ENCODE measurements at regions not wholly inside any gene's neighbourhood (a gene's known extent, or its start where the extent isn't known, plus 50 kb on each side); places are given as distances from the start of the nearest gene placed in this dataset.

DNA sequence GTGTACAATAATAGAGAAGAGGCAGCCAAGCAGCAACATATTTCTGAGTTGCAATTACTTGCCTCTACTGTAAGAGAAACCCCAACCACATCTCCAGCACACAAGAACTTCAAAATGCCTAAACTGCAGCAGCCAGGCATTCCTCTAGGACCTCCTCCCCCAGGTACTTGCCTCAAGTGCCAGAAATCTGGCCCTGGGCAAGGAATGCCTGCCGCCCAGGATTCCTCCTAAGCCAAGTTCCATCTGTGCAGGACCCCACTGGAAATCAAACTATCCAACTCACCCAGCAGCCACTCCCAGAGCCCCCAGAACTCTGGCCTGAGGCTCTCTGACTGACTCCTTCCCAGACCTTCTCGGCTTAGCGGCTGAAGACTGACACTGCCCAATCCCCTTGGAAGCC is 336.8 kb upstream of the RGMB start:
- no peaks in the 10 kb centered on the region for H3K27me3 ChIP-seq (ENCODE audit: insufficient read depth, poor library complexity, severe bottlenecking)
- no peak overlapping the region for H3K4me3 ChIP-seq (replicated peaks; ENCODE audit: insufficient read depth, low read length)
- no peak overlapping the region for H3K27ac ChIP-seq (replicated peaks)
- no peak for DNase-seq (ENCODE audit: low read depth in 1 of 2, low spot score in 1 of 2)
- TF ChIP-seq REST (IDR thresholded peaks at IDR 0.05; ENCODE audit: insufficient replicate concordance, low read depth) (no peak), CTCF (IDR thresholded peaks at IDR 0.05; ENCODE audit: insufficient read depth, low read length) (no peak), POLR2AphosphoS5 (IDR thresholded peaks at IDR 0.05; ENCODE audit: low read depth) (no peak), GABPA (IDR thresholded peaks at IDR 0.05; ENCODE audit: low read depth) (no peak)

DNA sequence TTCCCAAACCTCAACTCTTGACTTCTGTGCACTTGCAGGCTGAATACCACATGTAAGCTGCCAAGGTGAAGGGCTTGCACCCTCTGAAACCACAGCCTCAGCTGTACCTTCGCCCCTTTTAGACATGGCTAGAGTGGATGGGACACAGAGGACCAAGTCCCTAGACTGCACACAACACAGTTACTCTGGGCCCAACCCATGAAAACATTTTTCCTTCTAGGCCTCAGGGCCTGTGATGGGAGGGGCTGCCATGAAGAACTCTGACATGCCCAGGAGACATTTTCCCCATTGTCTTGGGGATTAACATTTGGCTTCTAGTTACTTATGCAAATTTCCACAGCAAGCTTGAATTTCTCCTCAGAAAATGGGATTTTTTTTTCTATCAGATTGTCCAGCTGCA is 331.0 kb upstream of the RGMB start:
- DNase-seq (ENCODE audit: low read depth in 1 of 2, low spot score in 1 of 2), result no peak
- Histone ChIP-seq H3K27me3 (ENCODE audit: insufficient read depth, poor library complexity, severe bottlenecking) (no peaks in the 10 kb centered on the region), H3K27ac (replicated peaks) (no peak overlapping the region), H3K4me3 (replicated peaks; ENCODE audit: insufficient read depth, low read length) (no peak overlapping the region)
- TF ChIP-seq SPI1 (IDR thresholded peaks at IDR 0.05; ENCODE audit: borderline replicate concordance, low read depth), result no peak
- TF ChIP-seq CTCF (IDR thresholded peaks at IDR 0.05; ENCODE audit: insufficient read depth, low read length), result no peak
- TF ChIP-seq REST (IDR thresholded peaks at IDR 0.05; ENCODE audit: insufficient replicate concordance, low read depth), result no peak
- TF ChIP-seq GABPA (IDR thresholded peaks at IDR 0.05; ENCODE audit: low read depth), result no peak
- TF ChIP-seq POLR2AphosphoS5 (IDR thresholded peaks at IDR 0.05; ENCODE audit: low read depth), result no peak

GRCh38 chr5:98443881-98444280 is 329.6 kb upstream of the RGMB start:
- Histone ChIP-seq H3K4me3 (replicated peaks; ENCODE audit: insufficient read depth, low read length) (no peak overlapping the region), H3K27ac (replicated peaks) (no peak overlapping the region), H3K27me3 (ENCODE audit: insufficient read depth, poor library complexity, severe bottlenecking) (no peaks in the 10 kb centered on the region)
- no peak for DNase-seq (ENCODE audit: low read depth in 1 of 2, low spot score in 1 of 2)
- TF ChIP-seq CTCF (IDR thresholded peaks at IDR 0.05; ENCODE audit: insufficient read depth, low read length) (no peak), GABPA (IDR thresholded peaks at IDR 0.05; ENCODE audit: low read depth) (no peak), POLR2AphosphoS5 (IDR thresholded peaks at IDR 0.05; ENCODE audit: low read depth) (no peak), SPI1 (IDR thresholded peaks at IDR 0.05; ENCODE audit: borderline replicate concordance, low read depth) (no peak), REST (IDR thresholded peaks at IDR 0.05; ENCODE audit: insufficient replicate concordance, low read depth) (no peak)
